Gastroesophageal sphincter (tissue), 3 donors: ENCODE measurements at regions not wholly inside any gene's neighbourhood (a gene's known extent, or its start where the extent isn't known, plus 50 kb on each side); places are given as distances from the start of the nearest gene placed in this dataset.

Source experiments
- CTCF ChIP-seq, 4 experiments: fragments of 200-600 bp in 2 of 4; fragments of 450-650 bp in 2 of 4; sonication (generic) in 1 of 4; IDR thresholded peaks; one replicate each; pipeline ENCODE4 v1.5.1; 2017 to 2019; ENCODE audit warnings: antibody characterized with exemption in 4 of 4, mild to moderate bottlenecking in 2 of 4, moderate library complexity in 2 of 4
- EP300 ChIP-seq: sonication (generic); formaldehyde crosslinking; IDR thresholded peaks from one replicate; pipeline ENCODE4 v1.6.1; 2017; ENCODE audit warnings: antibody characterized with exemption, mild to moderate bottlenecking
- POLR2A ChIP-seq, 2 donors: fragments of 450-650 bp; IDR thresholded peaks; one replicate each; pipeline ENCODE4 v1.6.1; 2017; ENCODE audit warnings: antibody characterized with exemption in 2 of 2, mild to moderate bottlenecking in 2 of 2, moderate library complexity in 1 of 2
- POLR2AphosphoS5 ChIP-seq: sonication (generic); formaldehyde crosslinking; IDR thresholded peaks from one replicate; pipeline ENCODE4 v1.6.1; 2017; ENCODE audit warnings: antibody characterized with exemption

- TF ChIP-seq CTCF (IDR thresholded peaks at IDR 0.05): no peak
- no peak for TF ChIP-seq POLR2AphosphoS5
- TF ChIP-seq EP300: no peak
- no peak for TF ChIP-seq POLR2A (IDR thresholded peaks at IDR 0.05)
Measured at GRCh38 chrX:7318241-7318640, 170.3 kb upstream of the PUDP start.
